Left ventricle myocardium inferior (tissue), 1 donor: ENCODE measurements at regions not wholly inside any gene's neighbourhood (a gene's known extent, or its start where the extent isn't known, plus 50 kb on each side); places are given as distances from the start of the nearest gene placed in this dataset.

ENCODE experiments used
- DNase-seq: peaks from one replicate; pipeline ENCODE4 v3.0.0-alpha.2; 2020
- H3K27ac ChIP-seq: fragments of 200-600 bp; replicated peaks from 2 replicates; pipeline ENCODE4 v1.8.0; 2021
- H3K27me3 ChIP-seq: fragments of 200-600 bp; 2 replicates; pipeline ENCODE4 v1.8.0; 2021; ENCODE audit warnings: low read depth
- H3K36me3 ChIP-seq: fragments of 200-600 bp; 2 replicates; pipeline ENCODE4 v1.8.0; 2021
- H3K4me1 ChIP-seq: fragments of 200-600 bp; 2 replicates; pipeline ENCODE4 v1.8.0; 2021
- H3K4me3 ChIP-seq: fragments of 200-600 bp; 2 replicates; pipeline ENCODE4 v1.8.0; 2021; ENCODE audit warnings: mild to moderate bottlenecking, moderate library complexity
- H3K9me3 ChIP-seq: fragments of 200-600 bp; replicated peaks from 2 replicates; pipeline ENCODE4 v1.8.0; 2021
- intact Hi-C: fragments of 100-400 bp; cut with micrococcal nuclease; formaldehyde crosslinking; loops from one replicate; pipeline ENCODE4 v1.11.0; 2022
- TF ChIP-seq, protein P1 (sequence below): fragments of 200-600 bp; IDR thresholded peaks from 2 replicates; pipeline ENCODE4 v1.8.0; 2021; ENCODE audit warnings: antibody characterized with exemption, mild to moderate bottlenecking, borderline replicate concordance
- donor health status: DM: no; HTN: yes; CAD: no; lungs with severe emphysema.

DNA sequence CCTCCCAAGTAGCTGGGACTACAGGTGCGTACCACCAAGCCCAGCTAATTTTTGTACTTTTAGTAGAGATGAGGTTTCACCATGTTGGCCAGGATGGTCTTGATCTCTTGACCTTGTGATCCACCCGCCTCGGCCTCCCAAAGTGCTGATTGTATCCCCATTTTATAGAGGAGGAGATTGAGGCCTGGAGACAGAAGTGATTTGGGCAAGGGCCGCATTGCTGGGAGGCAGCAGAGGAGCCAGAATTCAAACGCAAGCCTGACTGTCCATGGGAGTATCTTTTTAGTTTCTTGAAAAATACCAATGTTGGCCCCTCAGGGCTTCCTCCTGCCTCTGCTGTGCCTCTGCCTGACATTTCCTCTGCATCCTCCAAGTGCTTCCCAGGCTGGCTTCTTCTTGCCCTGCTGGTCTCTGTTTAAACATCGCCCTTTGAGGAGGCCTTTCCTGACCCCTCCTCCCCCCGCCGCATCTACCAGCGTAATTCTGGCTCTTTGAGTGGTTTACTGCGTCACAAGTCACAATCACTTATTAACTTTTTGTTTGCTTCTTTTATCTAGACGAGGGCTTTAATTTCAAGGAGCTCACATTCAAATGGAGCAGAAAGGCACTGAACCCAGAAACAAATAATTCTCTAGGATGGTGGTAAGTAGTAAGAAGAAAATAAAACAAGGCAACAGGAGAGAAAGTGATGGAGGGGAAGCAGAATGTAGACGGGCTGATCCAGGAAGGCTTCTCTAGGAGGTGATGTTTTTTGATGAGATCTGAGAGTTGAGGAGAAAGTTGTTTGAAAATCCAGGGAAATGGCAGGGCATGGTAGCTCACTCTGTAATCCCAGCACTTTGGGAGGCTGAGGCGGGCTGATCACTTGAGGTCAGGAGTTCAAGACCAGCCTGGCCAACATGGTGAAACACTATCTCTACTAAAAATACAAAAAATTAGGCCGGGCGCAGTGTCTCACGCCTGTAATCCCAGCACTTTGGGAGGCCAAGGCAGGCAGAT, 91.0 kb upstream of the MED13L start:
- TF ChIP-seq, protein P1, sequence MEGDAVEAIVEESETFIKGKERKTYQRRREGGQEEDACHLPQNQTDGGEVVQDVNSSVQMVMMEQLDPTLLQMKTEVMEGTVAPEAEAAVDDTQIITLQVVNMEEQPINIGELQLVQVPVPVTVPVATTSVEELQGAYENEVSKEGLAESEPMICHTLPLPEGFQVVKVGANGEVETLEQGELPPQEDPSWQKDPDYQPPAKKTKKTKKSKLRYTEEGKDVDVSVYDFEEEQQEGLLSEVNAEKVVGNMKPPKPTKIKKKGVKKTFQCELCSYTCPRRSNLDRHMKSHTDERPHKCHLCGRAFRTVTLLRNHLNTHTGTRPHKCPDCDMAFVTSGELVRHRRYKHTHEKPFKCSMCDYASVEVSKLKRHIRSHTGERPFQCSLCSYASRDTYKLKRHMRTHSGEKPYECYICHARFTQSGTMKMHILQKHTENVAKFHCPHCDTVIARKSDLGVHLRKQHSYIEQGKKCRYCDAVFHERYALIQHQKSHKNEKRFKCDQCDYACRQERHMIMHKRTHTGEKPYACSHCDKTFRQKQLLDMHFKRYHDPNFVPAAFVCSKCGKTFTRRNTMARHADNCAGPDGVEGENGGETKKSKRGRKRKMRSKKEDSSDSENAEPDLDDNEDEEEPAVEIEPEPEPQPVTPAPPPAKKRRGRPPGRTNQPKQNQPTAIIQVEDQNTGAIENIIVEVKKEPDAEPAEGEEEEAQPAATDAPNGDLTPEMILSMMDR = no peak
- intact Hi-C loops = no loop called here
- no peak for DNase-seq
- H3K4me1 ChIP-seq = no peaks in the 10 kb centered on the region
- H3K4me3 ChIP-seq = no peak overlapping the region
- no peaks in the 10 kb centered on the region for H3K27me3 ChIP-seq
- H3K9me3 ChIP-seq = no peaks in the 10 kb centered on the region
- H3K27ac ChIP-seq = no peak overlapping the region
- no peaks in the 10 kb centered on the region for H3K36me3 ChIP-seq

- Histone ChIP-seq H3K4me3 (no peak overlapping the region), H3K36me3 (no peaks in the 10 kb centered on the region), H3K27me3 (no peaks in the 10 kb centered on the region), H3K4me1 (no peaks in the 10 kb centered on the region), H3K27ac (no peak overlapping the region), H3K9me3 (no peaks in the 10 kb centered on the region)
- DNase-seq = no peak
- TF ChIP-seq, protein P1 = no peak
- intact Hi-C loops = no loop called here
These were observed 92.5 kb upstream of the MED13L start for GRCh38 chr12:116370004-116370404.

GRCh38 chr12:116370886-116371580, 93.5 kb upstream of the MED13L start:
- H3K27ac ChIP-seq = no peak overlapping the region
- intact Hi-C loops = no loop called here
- TF ChIP-seq, protein P1 = no peak

GRCh38 chr12:116372815-116373214, 95.3 kb upstream of the MED13L start:
- Histone ChIP-seq H3K27ac (no peak overlapping the region), H3K4me3 (no peak overlapping the region), H3K9me3 (no peaks in the 10 kb centered on the region), H3K27me3 (peaks cover 8% of the 10 kb centered on the region), H3K4me1 (no peaks in the 10 kb centered on the region), H3K36me3 (no peaks in the 10 kb centered on the region)
- intact Hi-C loops = no loop called here
- no peak for DNase-seq
- TF ChIP-seq, protein P1 = no peak

More at GRCh38 chr12:116370886-116371580, 93.5 kb upstream of the MED13L start:
- H3K27me3 ChIP-seq = no peaks in the 10 kb centered on the region
- DNase-seq = no peak
- no peak overlapping the region for H3K4me3 ChIP-seq
- no peaks in the 10 kb centered on the region for H3K36me3 ChIP-seq
- no peaks in the 10 kb centered on the region for H3K9me3 ChIP-seq
- H3K4me1 ChIP-seq = no peaks in the 10 kb centered on the region

GRCh38 chr12:116373572-116374206, 96.2 kb upstream of the MED13L start:
- intact Hi-C loops = no loop called here
- no peak overlapping the region for H3K27ac ChIP-seq
- TF ChIP-seq, protein P1 = no peak

More at GRCh38 chr12:116373572-116374206, 96.2 kb upstream of the MED13L start:
- Histone ChIP-seq H3K36me3 (no peaks in the 10 kb centered on the region), H3K4me3 (no peak overlapping the region), H3K27me3 (peaks cover 17% of the 10 kb centered on the region), H3K9me3 (no peaks in the 10 kb centered on the region), H3K4me1 (no peaks in the 10 kb centered on the region)
- no peak for DNase-seq
